ENCODE measurements at regions not wholly inside any gene's neighbourhood (a gene's known extent, or its start where the extent isn't known, plus 50 kb on each side); places are given as distances from the start of the nearest gene placed in this dataset.
"Not testable (repeated sequence)": the region's sequence is repeated elsewhere in the genome, so short reads cannot be mapped to it uniquely, and the experiment has no call there.

DNA sequence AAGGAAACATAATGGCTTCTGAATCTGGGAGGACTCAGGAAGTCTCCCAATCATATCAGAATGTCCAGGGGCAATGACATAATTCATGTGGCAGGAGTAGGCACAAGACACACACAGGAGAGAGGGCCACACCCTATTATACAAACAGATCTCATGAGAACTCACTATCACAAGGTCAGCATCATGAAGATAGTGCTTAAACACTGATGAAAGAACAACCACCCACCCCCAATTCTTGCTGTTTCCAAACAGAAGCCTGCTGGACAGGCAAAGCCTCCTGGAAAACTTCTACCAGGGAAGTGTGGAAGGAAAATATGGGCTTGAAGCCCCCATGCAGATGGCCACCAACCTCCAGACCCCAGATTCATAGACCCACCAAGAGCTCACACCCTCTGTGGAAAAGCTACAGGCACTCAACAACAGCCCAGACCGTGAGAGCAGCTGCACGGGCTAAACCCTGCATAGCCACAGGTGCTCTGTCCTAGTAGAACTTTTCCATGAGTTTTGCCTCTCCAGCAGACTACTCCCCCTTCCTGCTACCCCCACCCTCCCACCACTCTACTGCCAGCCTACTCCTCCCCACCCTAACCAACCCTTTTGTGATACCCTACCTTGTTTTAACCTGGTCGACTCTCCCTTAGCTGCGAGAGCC, 287.1 kb downstream of the POTED start:
- intact Hi-C loops (cut with DNase I), result loop anchor here in 1 of 4 donors (2.0 kb wide), 1 partner anchor 48 kb away; no protein-coding TSS in a partner anchor
- WGBS, 3 donors, result 55 to 80% (median 65%) methylated on average over 4 of the region's 4 CpGs

DNA sequence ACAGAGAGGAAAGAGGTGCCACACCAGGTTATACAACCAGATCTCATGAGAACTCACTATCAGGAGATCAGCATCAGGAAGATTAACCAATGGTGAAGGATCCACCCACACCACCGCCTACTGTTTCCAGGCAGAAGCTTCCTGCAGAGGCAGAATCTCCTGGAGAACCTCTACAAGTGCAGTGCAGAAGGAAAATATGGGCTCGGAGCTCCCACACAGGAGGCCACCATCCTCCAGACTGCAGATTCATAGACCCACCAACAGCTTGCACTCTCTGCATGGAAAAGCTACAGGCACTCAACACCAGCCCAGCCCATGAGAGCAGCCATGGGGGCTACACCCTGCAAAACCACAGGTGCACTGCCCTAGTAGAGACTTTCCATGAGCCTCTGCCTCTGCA, 284.0 kb downstream of the POTED start:
- H3K27ac ChIP-seq; H3K36me3 ChIP-seq; H3K4me1 ChIP-seq (ENCODE audit: insufficient read depth); DNase-seq; intact Hi-C loops (cut with DNase I); H3K4me3 ChIP-seq; H3K27me3 ChIP-seq; H3K9me3 ChIP-seq: not testable (repeated sequence)
- 33 to 36% (median 34%) methylated on average over 2 of the region's 2 CpGs for WGBS, 3 donors

More for the DNA sequence above, 287.1 kb downstream of the POTED start:
- H3K4me1 ChIP-seq (ENCODE audit: insufficient read depth); H3K9me3 ChIP-seq; H3K27me3 ChIP-seq; DNase-seq; H3K4me3 ChIP-seq; H3K36me3 ChIP-seq; H3K27ac ChIP-seq: not testable (repeated sequence)

DNA sequence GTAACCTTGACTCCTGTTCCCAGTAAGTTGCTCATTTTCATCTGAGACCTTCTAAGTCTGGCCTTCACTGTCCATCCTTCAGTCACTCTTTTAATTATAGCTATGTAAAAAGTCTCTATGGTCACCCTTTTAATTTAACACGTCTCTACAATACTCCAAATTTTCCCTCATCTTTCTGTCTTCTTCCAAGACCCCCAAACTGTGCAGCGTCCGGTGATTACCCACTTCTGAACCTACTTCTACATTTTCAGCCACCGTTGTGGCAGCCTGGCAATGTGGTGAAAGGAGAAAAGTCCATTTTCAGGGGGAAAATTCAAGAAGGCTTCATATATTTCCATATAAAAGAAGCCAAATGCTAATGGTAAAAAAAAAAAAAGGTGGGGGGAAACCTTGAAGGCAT, 283.4 kb downstream of the POTED start:
- intact Hi-C loops (cut with DNase I); H3K36me3 ChIP-seq; H3K9me3 ChIP-seq; H3K4me3 ChIP-seq; H3K27ac ChIP-seq; H3K4me1 ChIP-seq (ENCODE audit: insufficient read depth); DNase-seq; H3K27me3 ChIP-seq: not testable (repeated sequence)
- WGBS, 3 donors, result 61 to 70% (median 69%) methylated on average over 4 of the region's 4 CpGs

DNA sequence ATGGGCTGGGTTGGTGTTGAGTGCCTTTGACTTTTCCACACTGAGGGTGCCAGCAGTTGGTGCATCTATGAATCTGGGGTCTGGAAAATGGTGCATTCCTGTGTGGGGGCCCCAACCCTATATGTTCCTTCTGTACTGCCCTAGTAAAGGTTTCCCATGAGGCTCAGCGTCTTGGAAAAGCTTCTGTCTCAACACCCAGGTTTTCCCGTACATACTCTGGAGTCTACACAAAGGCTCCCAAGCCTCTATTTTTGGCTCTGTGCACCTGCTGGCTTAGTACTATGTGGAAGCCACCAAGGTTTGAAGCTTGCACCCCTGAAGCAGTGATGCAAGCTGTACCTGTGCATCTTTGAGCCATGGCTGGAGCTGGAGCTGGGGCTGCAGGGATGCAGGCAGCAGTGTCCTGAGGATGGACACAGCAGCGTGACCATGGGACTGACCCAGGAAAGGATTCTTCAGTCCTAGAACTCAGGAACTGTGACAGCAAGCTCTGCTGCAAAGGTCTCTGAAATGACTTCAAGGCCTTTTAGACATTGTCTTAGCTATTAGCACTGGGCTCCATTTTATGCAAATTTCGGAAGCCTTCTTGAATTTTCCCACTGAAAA, 282.7 kb downstream of the POTED start:
- intact Hi-C loops (cut with DNase I); H3K27ac ChIP-seq; DNase-seq; H3K4me3 ChIP-seq; H3K27me3 ChIP-seq; H3K4me1 ChIP-seq (ENCODE audit: insufficient read depth); H3K9me3 ChIP-seq; H3K36me3 ChIP-seq: not testable (repeated sequence)
- 68 to 73% (median 69%) methylated on average over 4 of the region's 4 CpGs for WGBS, 3 donors

DNA sequence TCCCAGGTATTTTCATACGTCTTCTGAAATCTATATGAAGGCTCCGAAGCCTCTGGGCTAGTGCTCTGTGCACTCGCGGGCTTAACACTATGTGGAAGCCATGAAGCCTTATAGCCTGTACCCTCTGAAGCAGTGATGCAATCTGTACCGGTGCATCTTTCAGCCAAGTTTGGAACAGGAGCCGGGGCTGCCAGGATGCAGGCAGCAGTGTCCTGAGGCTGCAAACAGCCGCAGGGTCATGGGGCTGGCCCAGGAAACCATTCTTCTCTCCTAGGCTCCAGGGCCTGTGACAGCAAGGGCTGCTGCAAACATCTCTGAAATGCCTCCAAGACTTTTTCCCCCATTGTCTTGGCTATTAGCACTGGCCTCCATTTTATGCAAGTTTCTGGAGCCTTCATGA, 279.6 kb downstream of the POTED start:
- DNase-seq; H3K36me3 ChIP-seq; H3K4me3 ChIP-seq; intact Hi-C loops (cut with DNase I); H3K9me3 ChIP-seq; H3K4me1 ChIP-seq (ENCODE audit: insufficient read depth); H3K27me3 ChIP-seq; H3K27ac ChIP-seq: not testable (repeated sequence)
- WGBS, 3 donors, result 68 to 82% (median 70%) methylated on average over 7 of the region's 7 CpGs

DNA sequence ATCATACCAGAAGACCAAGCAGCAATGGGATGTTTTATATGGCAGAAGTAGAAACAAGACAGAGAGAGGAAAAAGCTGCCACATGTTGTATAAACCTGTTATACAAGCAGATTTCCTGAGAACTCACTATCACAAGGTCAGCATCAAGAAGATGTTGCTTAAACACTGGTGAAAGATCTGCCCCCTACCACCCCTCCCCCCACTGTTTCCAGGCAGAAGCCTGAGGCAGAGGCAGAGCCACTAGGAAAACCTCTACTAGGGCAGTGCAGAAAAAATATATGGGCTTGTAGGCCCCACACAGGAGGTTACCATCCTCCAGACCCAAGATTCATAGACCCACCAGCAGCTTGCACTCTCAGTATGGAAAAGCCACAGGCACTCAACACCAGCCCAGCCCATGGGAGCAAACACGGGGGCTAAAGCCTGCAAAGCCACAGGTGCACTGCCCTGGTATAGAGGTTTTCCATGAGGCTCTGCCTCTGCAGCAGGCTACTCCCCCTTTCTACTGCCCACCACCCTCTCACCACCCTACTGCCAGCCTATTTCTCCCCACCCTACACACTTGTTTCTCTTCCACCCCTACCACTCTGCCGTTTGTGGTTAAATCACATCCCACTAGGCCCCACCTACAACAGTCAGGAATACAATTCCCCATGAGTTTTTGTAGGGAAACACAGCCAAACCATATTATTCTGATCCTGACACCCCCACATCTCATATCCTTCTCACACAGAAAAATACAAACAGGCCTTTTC, 274.2 kb downstream of the POTED start:
- intact Hi-C loops (cut with DNase I); DNase-seq; H3K4me1 ChIP-seq (ENCODE audit: insufficient read depth); H3K27me3 ChIP-seq; H3K27ac ChIP-seq; H3K36me3 ChIP-seq; H3K4me3 ChIP-seq; H3K9me3 ChIP-seq: not testable (repeated sequence)
- 69 to 88% (median 70%) methylated on average over 2 of the region's 2 CpGs for WGBS, 3 donors

DNA sequence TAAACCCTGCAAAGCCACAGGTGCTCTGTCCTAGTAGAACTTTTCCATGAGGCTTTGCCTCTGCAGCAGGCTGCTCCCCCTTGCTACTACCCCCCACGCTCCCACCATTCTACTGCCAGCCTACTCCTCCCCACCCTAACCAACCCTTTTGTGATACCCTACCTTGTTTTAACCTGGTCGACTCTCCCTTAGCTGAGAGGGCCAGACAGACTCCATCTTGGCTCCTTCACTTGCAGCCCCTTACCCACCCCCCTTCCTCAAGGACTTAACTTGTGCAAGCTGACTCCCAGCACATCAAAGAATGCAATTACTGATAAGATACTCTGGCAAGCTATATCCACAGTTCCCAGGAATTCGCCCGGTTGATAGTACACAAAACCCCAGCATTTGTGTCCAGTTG, 267.9 kb downstream of the POTED start:
- H3K27me3 ChIP-seq; H3K27ac ChIP-seq; H3K9me3 ChIP-seq; intact Hi-C loops (cut with DNase I); DNase-seq; H3K4me1 ChIP-seq (ENCODE audit: insufficient read depth); H3K4me3 ChIP-seq; H3K36me3 ChIP-seq: not testable (repeated sequence)
- whole genome bisulfite sequencing, 3 donors, result 47 to 61% (median 51%) methylated on average over 4 of the region's 4 CpGs

DNA sequence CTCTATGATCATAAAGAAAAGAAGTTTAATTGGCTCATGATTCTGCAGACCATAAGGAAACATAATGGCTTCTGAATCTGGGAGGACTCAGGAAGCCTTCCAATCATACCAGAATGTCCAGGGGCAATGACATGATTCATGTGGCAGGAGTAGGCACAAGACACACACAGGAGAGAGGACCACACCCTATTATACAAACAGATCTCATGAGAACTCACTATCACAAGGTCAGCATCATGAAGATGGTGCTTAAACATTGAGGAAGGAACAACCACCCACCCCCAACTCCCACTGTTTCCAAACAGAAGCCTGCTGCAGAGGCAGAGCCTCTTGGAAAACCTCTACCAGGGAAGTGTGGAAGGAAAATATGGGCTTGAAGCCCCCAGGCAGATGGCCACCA, 267.4 kb downstream of the POTED start:
- H3K27me3 ChIP-seq; H3K9me3 ChIP-seq; H3K36me3 ChIP-seq; H3K4me3 ChIP-seq; H3K27ac ChIP-seq; DNase-seq; intact Hi-C loops (cut with DNase I); H3K4me1 ChIP-seq (ENCODE audit: insufficient read depth): not testable (repeated sequence)

DNA sequence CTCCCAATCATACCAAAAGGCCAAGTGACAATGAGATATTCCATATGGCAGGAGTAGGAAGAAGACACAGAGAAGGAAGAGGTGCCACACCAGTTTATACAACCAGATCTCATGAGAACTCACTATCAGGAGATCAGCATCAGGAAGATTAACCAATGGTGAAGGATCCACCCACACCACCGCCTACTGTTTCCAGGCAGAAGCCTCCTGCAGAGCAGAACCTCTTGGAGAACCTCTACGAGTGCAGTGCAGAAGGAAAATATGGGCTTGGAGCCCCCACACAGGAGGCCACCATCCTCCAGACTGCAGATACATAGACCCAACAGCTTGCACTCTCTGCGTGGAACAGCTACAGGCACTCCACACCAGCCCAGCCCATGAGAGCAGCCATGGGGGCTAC, 264.4 kb downstream of the POTED start:
- 48 to 70% (median 59%) methylated on average over 3 of the region's 3 CpGs for whole genome bisulfite sequencing, 3 donors
- H3K36me3 ChIP-seq; H3K27me3 ChIP-seq; H3K27ac ChIP-seq; intact Hi-C loops (cut with DNase I); H3K4me3 ChIP-seq; H3K9me3 ChIP-seq; DNase-seq; H3K4me1 ChIP-seq (ENCODE audit: insufficient read depth): not testable (repeated sequence)

All from ovary (tissue), 7 donors.